Endothelial cell of umbilical vein (primary cell): ENCODE measurements at regions not wholly inside any gene's neighbourhood (a gene's known extent, or its start where the extent isn't known, plus 50 kb on each side); places are given as distances from the start of the nearest gene placed in this dataset.

Experiments
- BruUV-seq: library from RNA; stranded (reverse); fragments of 400-500 nt; replicated peaks from 2 replicates; lab custom pipeline; 2021; lab: Mats Ljungman, UMichigan
- CTCF ChIA-PET: fragments of 300-600, 350-600 bp; sonication (Branson Sonifier 250); formaldehyde crosslinking; loops from one replicate; lab custom pipeline; 2021; ENCODE audit warnings: antibody characterized with exemption, inconsistent platforms; lab: Charles Lee
- POLR2A ChIA-PET: fragments of 300-600, 350-600 bp; sonication (Branson Sonifier 250); formaldehyde crosslinking; loops from one replicate; lab custom pipeline; 2021; ENCODE audit warnings: antibody characterized with exemption, inconsistent platforms; lab: Charles Lee
- DNase-seq: peaks from one replicate; pipeline ENCODE4 v3.0.0-alpha.2; 2011; ENCODE audit warnings: low read depth, low spot score
- FAIRE-seq: peaks from 2 replicates; lab custom pipeline; 2011; peaks lifted over from hg19 to GRCh38; lab: Jason Lieb, UNC
- H2AFZ ChIP-seq: 2 replicates; pipeline ENCODE4 v1.6.0; 2012; ENCODE audit warnings: low read depth, low read length, control low read depth, inconsistent platforms
- H3K27ac ChIP-seq: 2 replicates; pipeline ENCODE4 v1.5.1; 2011; ENCODE audit warnings: low read depth, mild to moderate bottlenecking, control low read depth, low read length, moderate library complexity; ENCODE audit not compliant: insufficient read depth
- H3K27me3 ChIP-seq, 2 experiments: 2 replicates each; pipeline versions ENCODE4 v1.6.0 to v1.6.1; 2011; ENCODE audit warnings: low read length in 2 of 2, mixed read lengths in 1 of 2; ENCODE audit not compliant: control insufficient read depth in 2 of 2, insufficient read depth in 2 of 2
- H3K36me3 ChIP-seq, 2 experiments: 2 replicates in 1 of 2; 3 replicates in 1 of 2; pipeline ENCODE4 v1.5.1; 2011; ENCODE audit warnings: low read length in 2 of 2, mild to moderate bottlenecking in 1 of 2, moderate library complexity in 1 of 2; ENCODE audit not compliant: control insufficient read depth in 2 of 2, insufficient read depth in 2 of 2; ENCODE audit errors: extremely low read depth in 1 of 2
- H3K4me1 ChIP-seq: 3 replicates; pipeline ENCODE4 v1.5.1; 2011; ENCODE audit warnings: mild to moderate bottlenecking, low read length; ENCODE audit not compliant: control insufficient read depth, insufficient read depth; ENCODE audit errors: extremely low read depth
- H3K4me2 ChIP-seq: 2 replicates; pipeline ENCODE4 v1.6.1; 2011; ENCODE audit warnings: low read length, control low read depth, mixed read lengths; ENCODE audit not compliant: insufficient read depth
- H3K4me3 ChIP-seq, 3 experiments: fragments of 200-600 bp in 1 of 3; sonication (generic), shearing (Covaris generic) in 1 of 3; replicated peaks in 1 of 3; 2 replicates each; pipeline ENCODE4 v1.5.1; 2011 to 2016; ENCODE audit warnings: control low read depth in 3 of 3, low read length in 3 of 3, mild to moderate bottlenecking in 2 of 3, inconsistent platforms in 1 of 3, low read depth in 1 of 3, moderate library complexity in 1 of 3; ENCODE audit not compliant: insufficient read depth in 1 of 3
- H3K79me2 ChIP-seq: 2 replicates; pipeline ENCODE4 v1.6.0; 2012; ENCODE audit warnings: low read length, inconsistent platforms; ENCODE audit not compliant: control insufficient read depth, insufficient read depth
- H3K9ac ChIP-seq: replicated peaks from 2 replicates; pipeline ENCODE3; 2011; ENCODE audit warnings: low read length, control low read depth; ENCODE audit not compliant: insufficient read depth; ENCODE audit errors: extremely low read depth
- H3K9me1 ChIP-seq: replicated peaks from 3 replicates; pipeline ENCODE4 v1.6.0; 2011; ENCODE audit warnings: mild to moderate bottlenecking, low read length; ENCODE audit not compliant: control insufficient read depth, insufficient read depth; ENCODE audit errors: extremely low read depth
- H3K9me3 ChIP-seq: replicated peaks from 2 replicates; pipeline ENCODE4 v1.5.1; 2012; ENCODE audit warnings: low read length, inconsistent platforms; ENCODE audit not compliant: control insufficient read depth, insufficient read depth
- H4K20me1 ChIP-seq: replicated peaks from 2 replicates; pipeline ENCODE3; 2011; ENCODE audit warnings: mild to moderate bottlenecking, low read length; ENCODE audit not compliant: control insufficient read depth, insufficient read depth; ENCODE audit errors: extremely low read depth
- CTCF ChIP-seq, 2 donors: IDR thresholded peaks; 1 replicate in 1 of 2; 2 replicates in 1 of 2; pipeline ENCODE4 v1.5.1; 2011; ENCODE audit warnings: low read length in 2 of 2, mild to moderate bottlenecking in 2 of 2, moderate library complexity in 2 of 2, control low read depth in 1 of 2, inconsistent platforms in 1 of 2, low read depth in 1 of 2; ENCODE audit not compliant: insufficient read depth in 1 of 2; ENCODE audit errors: extremely low read depth in 1 of 2
- EZH2 ChIP-seq: IDR thresholded peaks from 2 replicates; pipeline ENCODE4 v1.6.1; 2012; ENCODE audit warnings: borderline replicate concordance, low read depth, mild to moderate bottlenecking, moderate library complexity, low read length, inconsistent platforms; ENCODE audit not compliant: severe bottlenecking
- FOS ChIP-seq: IDR thresholded peaks from 2 replicates; pipeline ENCODE4 v1.6.1; 2011; ENCODE audit warnings: mild to moderate bottlenecking, low read length, moderate library complexity, borderline replicate concordance; ENCODE audit not compliant: insufficient read depth
- GATA2 ChIP-seq: IDR thresholded peaks from 2 replicates; pipeline ENCODE4 v1.7.0; 2011; ENCODE audit warnings: low read depth, mild to moderate bottlenecking, moderate library complexity, mixed read lengths, low read length; ENCODE audit not compliant: insufficient read length, insufficient read depth
- JUN ChIP-seq: IDR thresholded peaks from 2 replicates; pipeline ENCODE4 v1.6.1; 2011; ENCODE audit warnings: borderline replicate concordance, low read depth; ENCODE audit not compliant: insufficient read length, insufficient read depth
- MYC ChIP-seq: IDR thresholded peaks from one replicate; pipeline ENCODE4 v1.6.1; 2011; ENCODE audit warnings: mild to moderate bottlenecking, low read depth, low read length
- POLR2A ChIP-seq: IDR thresholded peaks from 2 replicates; pipeline ENCODE4 v1.6.1; 2012; ENCODE audit warnings: low read depth, mild to moderate bottlenecking, control low read depth, low read length
- POLR2AphosphoS5 ChIP-seq: IDR thresholded peaks from 2 replicates; pipeline ENCODE4 v1.6.1; 2012; ENCODE audit warnings: low read depth, mild to moderate bottlenecking, control low read depth, low read length, moderate library complexity; ENCODE audit not compliant: insufficient read depth
- dilution Hi-C: fragments of 300-500 bp; cut with MboI; formaldehyde crosslinking; loops from one replicate; pipeline ENCODE4 v1.15.0; 2019; ENCODE audit warnings: low sequenced_read_pairs; ENCODE audit not compliant: extremely low pct_ligation_motif_present
- intact Hi-C: fragments of 100-400 bp; cut with micrococcal nuclease; formaldehyde crosslinking; loops from one replicate; pipeline ENCODE4 v1.10.0; 2022
- TF ChIP-seq, protein P1 (sequence below): IDR thresholded peaks from 2 replicates; pipeline ENCODE4 v1.6.1; 2011; ENCODE audit not compliant: insufficient read depth, insufficient read length

GRCh38 chrX:104435249-104435648 lies 130.8 kb upstream of the IL1RAPL2 start:
- dilution Hi-C loops = no loop called here
- no peaks in the 10 kb centered on the region for H3K36me3 ChIP-seq

More at GRCh38 chrX:104435249-104435648, 130.8 kb upstream of the IL1RAPL2 start:
- POLR2A ChIA-PET = no interaction called here
- TF ChIP-seq, protein P1, sequence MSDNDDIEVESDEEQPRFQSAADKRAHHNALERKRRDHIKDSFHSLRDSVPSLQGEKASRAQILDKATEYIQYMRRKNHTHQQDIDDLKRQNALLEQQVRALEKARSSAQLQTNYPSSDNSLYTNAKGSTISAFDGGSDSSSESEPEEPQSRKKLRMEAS = no peak
- TF ChIP-seq GATA2 (no peak), EZH2 (no peak), CTCF (IDR thresholded peaks at IDR 0.05; ENCODE audit: extremely low read depth in 1 of 2, insufficient read depth in 1 of 2, low read depth in 1 of 2, low read length in 2 of 2) (no peak), MYC (no peak), FOS (no peak), POLR2A (no peak), JUN (no peak), POLR2AphosphoS5 (no peak)
- Histone ChIP-seq H3K4me1 (no peaks in the 10 kb centered on the region), H3K4me3 (no peak overlapping the region), H3K9me3 (no peaks in the 10 kb centered on the region), H3K9ac (no peak overlapping the region), H3K27me3 (no peaks in the 10 kb centered on the region), H2AFZ (no peak overlapping the region), H3K9me1 (no peaks in the 10 kb centered on the region), H3K79me2 (no peaks in the 10 kb centered on the region), H4K20me1 (no peaks in the 10 kb centered on the region), H3K4me2 (no peak overlapping the region), H3K27ac (no peak overlapping the region)
- FAIRE-seq = no peak
- no peak for DNase-seq
- no TSS peak for BruUV-seq
- intact Hi-C loops = no loop called here
- CTCF ChIA-PET = no interaction called here
